Stomach (tissue), 8 donors: ENCODE measurements at regions not wholly inside any gene's neighbourhood (a gene's known extent, or its start where the extent isn't known, plus 50 kb on each side); places are given as distances from the start of the nearest gene placed in this dataset.

Experiments
- DNase-seq, 2 donors: peaks; one replicate each; pipeline versions ENCODE4 v3.0.0 to v3.0.0-alpha.2; 2013 to 2019
- H3K27ac ChIP-seq, 5 donors: fragments of 200-600 bp in 4 of 5; sonication (generic) in 4 of 5; one replicate each; pipeline ENCODE4 v1.5.1; 2013 to 2019; ENCODE audit warnings: mild to moderate bottlenecking in 1 of 5, moderate library complexity in 1 of 5
- H3K27me3 ChIP-seq, 3 donors: fragments of 200-600 bp; sonication (generic); one replicate each; pipeline ENCODE4 v1.5.1; 2017 to 2019; ENCODE audit warnings: mixed run types in 1 of 3
- H3K36me3 ChIP-seq, 4 donors: fragments of 200-600 bp; sonication (generic); 1 replicate in 3 of 4; 2 replicates in 1 of 4; pipeline ENCODE4 v1.5.1; 2016 to 2019
- H3K4me1 ChIP-seq, 4 donors: fragments of 200-600 bp; sonication (generic); one replicate each; pipeline ENCODE4 v1.5.1; 2016 to 2019
- H3K4me3 ChIP-seq, 4 donors: fragments of 200-600 bp; sonication (generic) in 3 of 4; one replicate each; pipeline ENCODE4 v1.5.1; 2016 to 2019; ENCODE audit warnings: mild to moderate bottlenecking in 1 of 4
- H3K9me3 ChIP-seq, 4 donors: fragments of 200-600 bp; sonication (generic); one replicate each; pipeline ENCODE4 v1.5.1; 2016 to 2019
- CTCF ChIP-seq, 7 experiments: fragments of 450-650 bp in 4 of 7; fragments of 200-600 bp in 3 of 7; sonication (generic) in 3 of 7; IDR thresholded peaks; one replicate each; pipeline ENCODE4 v1.5.1; 2016 to 2019; ENCODE audit warnings: antibody characterized with exemption in 7 of 7, control low read depth in 2 of 7, mild to moderate bottlenecking in 1 of 7
- EP300 ChIP-seq: sonication (generic); formaldehyde crosslinking; IDR thresholded peaks from one replicate; pipeline ENCODE4 v1.6.1; 2017; ENCODE audit warnings: antibody characterized with exemption
- POLR2A ChIP-seq, 4 donors: fragments of 450-650 bp; IDR thresholded peaks; one replicate each; pipeline ENCODE4 v1.6.1; 2016; ENCODE audit warnings: antibody characterized with exemption in 4 of 4, control low read depth in 2 of 4, mild to moderate bottlenecking in 1 of 4, moderate library complexity in 1 of 4
- POLR2AphosphoS5 ChIP-seq, 3 donors: sonication (generic); formaldehyde crosslinking; IDR thresholded peaks; one replicate each; pipeline ENCODE4 v1.6.1; 2016; ENCODE audit warnings: antibody characterized with exemption in 3 of 3
- WGBS, 5 donors: extraction: QIAGEN DNeasy Blood & Tissue Kit in 3 of 5; methylation state at CpG; one replicate each; pipeline versions ENCODE4 v1.1.5 to v1.1.7; 2013 to 2018; 5-methylcytosine and 5-hydroxymethylcytosine counted together
- intact Hi-C: fragments of 100-400 bp; cut with DNase I; formaldehyde crosslinking; loops from one replicate; pipeline ENCODE4 v1.15.1; 2023; ENCODE audit warnings: low total_unique reads
- donor health status: healthy with polysubstance abuse.
- donor health status: Bipolar disorder and iron deficiency.
- donor health status: healthy.

GRCh38 chr4:157678478-157678877, 457.9 kb downstream of the GRIA2 start:
- H3K9me3 ChIP-seq = peaks cover 0 to 9% (median 3%) of the 10 kb centered on the region in 4 donors
- 85 to 100% (median 94%) methylated on average over 3 of the region's 3 CpGs for WGBS, 5 donors
- no peak overlapping the region for H3K4me3 ChIP-seq
- no peaks in the 10 kb centered on the region for H3K36me3 ChIP-seq
- no peak for DNase-seq
- no peaks in the 10 kb centered on the region for H3K27me3 ChIP-seq
- peaks cover 0 to 8% (median 0%) of the 10 kb centered on the region in 4 donors for H3K4me1 ChIP-seq
- intact Hi-C loops = no loop called here
- no peak for TF ChIP-seq POLR2A (IDR thresholded peaks at IDR 0.05)
- no peak for TF ChIP-seq CTCF (IDR thresholded peaks at IDR 0.05)
- no peak for TF ChIP-seq EP300
- TF ChIP-seq POLR2AphosphoS5 (IDR thresholded peaks at IDR 0.05) = no peak
- H3K27ac ChIP-seq = no peak overlapping the region

GRCh38 chr4:157674699-157675098, 454.2 kb downstream of the GRIA2 start:
- Histone ChIP-seq H3K4me1 (peaks cover 0 to 8% (median 0%) of the 10 kb centered on the region in 4 donors), H3K27ac (no peak overlapping the region), H3K36me3 (no peaks in the 10 kb centered on the region), H3K27me3 (no peaks in the 10 kb centered on the region), H3K4me3 (no peak overlapping the region), H3K9me3 (peaks cover 0 to 9% (median 3%) of the 10 kb centered on the region in 4 donors)
- DNase-seq = peak in 1 of 2 donors; percentile 26
- WGBS, 5 donors = 26 to 43% (median 34%) methylated on average over 6 of the region's 6 CpGs
- intact Hi-C loops = no loop called here
- TF ChIP-seq CTCF (IDR thresholded peaks at IDR 0.05) (no peak), POLR2AphosphoS5 (IDR thresholded peaks at IDR 0.05) (no peak), EP300 (no peak), POLR2A (IDR thresholded peaks at IDR 0.05) (no peak)

- Histone ChIP-seq H3K27me3 (no peaks in the 10 kb centered on the region), H3K27ac (no peak overlapping the region), H3K9me3 (no peaks in the 10 kb centered on the region), H3K4me3 (no peak overlapping the region), H3K4me1 (no peaks in the 10 kb centered on the region), H3K36me3 (no peaks in the 10 kb centered on the region)
- no peak for TF ChIP-seq POLR2A (IDR thresholded peaks at IDR 0.05)
- no peak for TF ChIP-seq EP300
- no peak for TF ChIP-seq CTCF (IDR thresholded peaks at IDR 0.05)
- TF ChIP-seq POLR2AphosphoS5 (IDR thresholded peaks at IDR 0.05) = no peak
- intact Hi-C loops = no loop called here
- DNase-seq = no peak
Measured at GRCh38 chr4:157667836-157668235, 447.3 kb downstream of the GRIA2 start.

- no peak for DNase-seq
- WGBS, 5 donors = 66 to 85% (median 75%) methylated on average over 3 of the region's 3 CpGs
- intact Hi-C loops = no loop called here
- Histone ChIP-seq H3K4me3 (no peak overlapping the region), H3K9me3 (no peaks in the 10 kb centered on the region), H3K27me3 (no peaks in the 10 kb centered on the region), H3K4me1 (no peaks in the 10 kb centered on the region), H3K36me3 (no peaks in the 10 kb centered on the region), H3K27ac (no peak overlapping the region)
- no peak for TF ChIP-seq EP300
Measured at GRCh38 chr4:157664726-157665125, 444.2 kb downstream of the GRIA2 start.

- peak in 1 of 2 donors; percentile 23 for DNase-seq
- H3K27ac ChIP-seq = no peak overlapping the region
- no peaks in the 10 kb centered on the region for H3K4me1 ChIP-seq
- intact Hi-C loops = no loop called here
- WGBS, 5 donors = 66 to 70% (median 69%) methylated on average over 6 of the region's 6 CpGs
- TF ChIP-seq CTCF (IDR thresholded peaks at IDR 0.05) (no peak), POLR2AphosphoS5 (IDR thresholded peaks at IDR 0.05) (no peak), POLR2A (IDR thresholded peaks at IDR 0.05) (no peak), EP300 (no peak)
- no peaks in the 10 kb centered on the region for H3K36me3 ChIP-seq
- H3K4me3 ChIP-seq = no peak overlapping the region
- no peaks in the 10 kb centered on the region for H3K27me3 ChIP-seq
- H3K9me3 ChIP-seq = no peaks in the 10 kb centered on the region
Measured at GRCh38 chr4:157655096-157655809, 434.7 kb downstream of the GRIA2 start.
